IPS-NIHi7 (cell line): ENCODE measurements at regions not wholly inside any gene's neighbourhood (a gene's known extent, or its start where the extent isn't known, plus 50 kb on each side); places are given as distances from the start of the nearest gene placed in this dataset.

Source experiments
- DNase-seq: peaks from one replicate; pipeline ENCODE4 v3.0.0; 2012; ENCODE audit warnings: mixed read lengths; ENCODE audit errors: extremely low spot score

- no peak for DNase-seq
These were observed 149.8 kb upstream of the TBL1X start for GRCh38 chrX:9315086-9315485.

- no peak for DNase-seq
These were observed 148.8 kb upstream of the TBL1X start for GRCh38 chrX:9316096-9316495.

- DNase-seq, result no peak
These were observed 147.7 kb upstream of the TBL1X start for GRCh38 chrX:9317176-9317575.

- no peak for DNase-seq
These were observed 146.6 kb upstream of the TBL1X start for GRCh38 chrX:9318213-9318612.

GRCh38 chrX:9318766-9319165, 146.1 kb upstream of the TBL1X start:
- DNase-seq, result no peak

GRCh38 chrX:9320940-9321339, 143.9 kb upstream of the TBL1X start:
- no peak for DNase-seq

GRCh38 chrX:9324676-9325075, 140.2 kb upstream of the TBL1X start:
- no peak for DNase-seq

GRCh38 chrX:9326369-9326768, 138.5 kb upstream of the TBL1X start:
- no peak for DNase-seq

GRCh38 chrX:9327086-9327746, 137.6 kb upstream of the TBL1X start:
- no peak for DNase-seq

- no peak for DNase-seq
These were observed 137.1 kb upstream of the TBL1X start for GRCh38 chrX:9327747-9328145.

- DNase-seq, result no peak
These were observed 135.8 kb upstream of the TBL1X start for GRCh38 chrX:9329056-9329455.

- DNase-seq, result no peak
These were observed 134.4 kb upstream of the TBL1X start for GRCh38 chrX:9330249-9330982.

GRCh38 chrX:9333873-9334560, 130.8 kb upstream of the TBL1X start:
- DNase-seq, result no peak

- no peak for DNase-seq
These were observed 129.6 kb upstream of the TBL1X start for GRCh38 chrX:9335251-9335650.

GRCh38 chrX:9336456-9336855, 128.4 kb upstream of the TBL1X start:
- DNase-seq, result no peak

- no peak for DNase-seq
These were observed 127.8 kb upstream of the TBL1X start for GRCh38 chrX:9337046-9337445.

- no peak for DNase-seq
These were observed 125.9 kb upstream of the TBL1X start for GRCh38 chrX:9338986-9339385.

- peak; percentile 40 for DNase-seq
These were observed 125.0 kb upstream of the TBL1X start for GRCh38 chrX:9339603-9340491.

- DNase-seq, result no peak
These were observed 124.1 kb upstream of the TBL1X start for GRCh38 chrX:9340598-9341290.

- DNase-seq, result no peak
These were observed 123.3 kb upstream of the TBL1X start for GRCh38 chrX:9341291-9342201.
